ENCODE measurements at regions not wholly inside any gene's neighbourhood (a gene's known extent, or its start where the extent isn't known, plus 50 kb on each side); places are given as distances from the start of the nearest gene placed in this dataset.
"Not testable (repeated sequence)": the region's sequence is repeated elsewhere in the genome, so short reads cannot be mapped to it uniquely, and the experiment has no call there.

- DNase-seq, result peak in 1 of 2 experiments; percentile 4
These were observed 303.9 kb upstream of the MAP3K7 start for GRCh38 chr6:90890683-90891330.

- no peak for DNase-seq
These were observed 300.9 kb upstream of the MAP3K7 start for GRCh38 chr6:90887764-90888163.

GRCh38 chr6:90885611-90886056 lies 298.8 kb upstream of the MAP3K7 start:
- DNase-seq, result no peak

GRCh38 chr6:90885137-90885536 lies 298.3 kb upstream of the MAP3K7 start:
- not testable (repeated sequence) for DNase-seq

GRCh38 chr6:90877616-90878015 lies 290.7 kb upstream of the MAP3K7 start:
- no peak for DNase-seq

DNA sequence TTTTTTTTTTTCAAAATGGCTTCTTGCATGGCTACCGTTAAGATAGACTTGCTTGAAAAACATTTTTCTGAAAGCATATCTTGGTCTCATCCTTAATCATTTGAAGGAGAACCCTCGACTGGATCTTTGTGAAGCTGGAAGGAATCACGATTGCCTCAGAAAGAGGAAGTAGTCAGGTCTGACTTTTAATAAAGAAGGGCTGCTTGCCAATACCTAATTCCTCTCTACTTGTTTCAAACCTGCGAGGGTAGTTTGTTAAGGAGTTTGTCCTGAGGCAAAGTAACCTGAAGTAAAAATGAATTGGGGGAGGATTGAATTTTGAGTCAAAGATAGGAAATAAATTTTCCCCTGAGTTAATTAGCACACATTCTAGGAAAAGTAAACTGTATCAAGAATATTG lies 288.1 kb upstream of the MAP3K7 start:
- no peak for DNase-seq

- no peak for DNase-seq
These were observed 286.1 kb upstream of the MAP3K7 start for GRCh38 chr6:90872981-90873380.

- DNase-seq, result no peak
These were observed 283.7 kb upstream of the MAP3K7 start for GRCh38 chr6:90870561-90870960.

- no peak for DNase-seq
These were observed 281.8 kb upstream of the MAP3K7 start for GRCh38 chr6:90868656-90869055.

DNA sequence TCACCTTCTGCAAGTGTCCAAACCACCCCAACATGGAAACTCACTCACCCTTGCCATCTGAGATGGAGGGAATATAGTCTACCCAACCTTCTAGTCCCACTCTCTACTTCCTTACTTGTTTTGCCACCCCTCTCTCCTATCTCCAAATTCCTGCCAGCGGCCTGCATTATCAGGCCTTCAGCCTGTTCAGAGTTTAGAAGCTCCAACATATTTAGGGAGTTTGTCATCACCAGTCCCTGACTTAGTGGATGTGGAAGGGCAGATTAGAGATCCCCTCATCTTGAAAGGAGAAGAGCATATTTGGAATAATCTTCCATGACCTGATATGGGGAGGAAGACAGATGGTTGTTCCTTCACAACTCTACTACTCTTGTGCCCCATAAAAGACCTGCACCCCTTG lies 281.4 kb upstream of the MAP3K7 start:
- DNase-seq, result no peak

DNA sequence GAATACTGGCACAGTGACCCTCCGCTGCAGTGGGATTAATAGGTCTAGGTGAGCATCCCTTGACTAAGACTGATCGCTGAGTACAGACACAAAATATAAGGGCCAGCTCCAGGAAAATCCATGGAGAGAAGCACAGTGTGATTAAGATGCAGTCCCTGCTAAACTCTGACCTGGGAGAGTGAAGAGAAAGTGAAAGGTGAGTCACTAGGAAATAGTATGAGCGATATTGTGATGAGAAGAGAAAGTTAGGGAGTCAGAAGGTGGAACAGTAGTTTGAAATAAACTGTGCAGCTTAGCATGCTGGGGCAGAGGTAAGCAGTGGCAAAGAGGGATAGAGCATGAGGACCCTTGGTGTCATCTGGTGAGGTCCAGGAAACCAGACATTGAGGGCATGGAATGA lies 278.6 kb upstream of the MAP3K7 start:
- no peak for DNase-seq

- DNase-seq, result no peak
These were observed 276.2 kb upstream of the MAP3K7 start for GRCh38 chr6:90863043-90863442.

DNA sequence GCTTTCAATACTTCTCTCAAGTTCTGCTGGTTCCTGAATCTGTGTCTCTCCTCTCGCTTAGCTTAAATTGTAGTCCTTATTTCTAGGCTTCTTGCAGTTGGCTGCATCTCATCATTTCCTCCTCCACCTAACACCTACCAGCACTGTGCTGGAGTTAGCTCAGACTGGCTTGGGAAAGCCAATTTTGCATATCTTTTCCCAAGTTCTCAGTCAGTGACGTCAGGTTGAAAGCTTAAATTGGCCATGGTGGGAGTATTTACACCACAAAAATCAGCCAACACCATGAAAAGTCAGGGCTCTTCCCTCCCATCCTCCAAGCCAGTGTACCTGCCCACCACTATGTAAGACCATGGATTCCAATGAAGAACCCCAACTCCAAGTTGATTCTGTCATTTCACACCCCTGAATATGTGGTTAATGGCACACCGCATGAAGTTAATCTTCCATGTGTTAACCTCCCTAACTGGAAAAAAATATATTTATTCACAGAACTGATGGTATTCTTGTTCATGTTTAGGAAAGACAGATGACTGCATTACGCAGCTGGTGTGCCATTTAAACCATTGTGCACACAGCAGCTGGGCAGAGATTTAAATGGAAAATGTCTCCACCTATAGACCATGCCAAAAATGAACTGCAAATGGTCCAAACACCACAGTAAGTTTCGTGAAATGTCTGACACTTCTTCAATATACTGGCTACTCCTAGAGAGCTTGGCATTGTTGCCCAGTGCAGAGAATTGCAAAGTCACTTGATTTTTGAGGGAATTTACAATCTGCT lies 274.1 kb upstream of the MAP3K7 start:
- DNase-seq, result peak in 1 of 2 experiments; percentile 53

DNA sequence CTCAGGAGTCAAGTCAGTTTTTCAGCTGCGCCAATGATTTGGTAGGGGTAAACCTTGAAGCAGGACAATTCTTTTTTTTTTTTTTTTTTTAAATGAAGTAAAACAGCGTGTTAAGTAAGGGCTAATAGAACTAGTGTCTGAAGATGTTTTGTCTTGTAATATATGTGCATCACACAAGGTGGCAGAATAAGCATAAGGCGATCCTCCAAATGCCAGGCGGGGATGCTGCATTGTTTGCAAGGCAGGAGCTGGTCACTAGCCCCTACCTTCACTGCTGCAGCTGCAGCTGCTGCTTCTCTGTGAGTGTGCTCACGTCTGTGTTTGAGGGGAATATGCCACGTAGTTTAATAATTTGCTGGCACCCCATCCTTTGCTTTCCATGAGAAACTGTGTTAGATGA lies 272.7 kb upstream of the MAP3K7 start:
- peak in 1 of 2 experiments; percentile 30 for DNase-seq

DNA sequence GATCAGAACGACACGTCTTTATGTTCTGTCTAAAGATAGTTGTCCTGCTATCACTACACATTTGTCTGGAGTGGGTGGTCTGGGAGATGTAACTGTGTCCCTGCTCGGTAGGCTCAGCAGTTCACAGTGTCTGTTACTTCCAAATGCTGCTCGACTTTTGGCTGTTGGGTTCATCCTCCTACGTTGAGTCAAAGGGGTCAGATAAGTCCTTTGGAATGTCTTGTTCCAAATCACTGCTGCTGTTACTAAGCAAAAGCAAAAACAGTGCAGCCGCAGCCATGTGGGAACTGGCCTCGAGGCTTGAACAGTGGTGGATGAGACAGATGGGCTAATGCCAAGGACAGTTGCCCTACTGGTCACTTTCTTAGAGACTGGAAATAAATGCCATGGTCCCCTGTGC lies 272.2 kb upstream of the MAP3K7 start:
- DNase-seq, result no peak

DNA sequence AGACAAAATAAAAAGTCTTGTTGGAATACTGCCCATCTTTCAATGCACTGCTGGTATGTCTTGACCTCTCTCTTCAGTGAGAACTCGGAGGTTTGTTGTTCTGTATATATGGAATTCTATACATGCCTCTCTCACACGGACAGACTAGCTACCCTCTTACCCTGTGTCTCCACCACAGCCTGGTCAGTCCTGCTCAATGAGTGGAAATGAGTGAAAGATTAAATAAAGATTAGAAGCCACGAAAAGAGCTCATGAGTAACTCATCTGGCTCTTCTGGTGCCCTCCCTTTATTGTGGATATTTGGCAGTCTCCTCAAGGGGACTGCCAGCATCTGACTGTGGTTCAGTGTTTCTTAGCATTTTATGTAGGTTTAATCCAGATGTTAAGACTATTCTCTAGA lies 262.8 kb upstream of the MAP3K7 start:
- peak in 1 of 2 experiments; percentile 16 for DNase-seq

DNA sequence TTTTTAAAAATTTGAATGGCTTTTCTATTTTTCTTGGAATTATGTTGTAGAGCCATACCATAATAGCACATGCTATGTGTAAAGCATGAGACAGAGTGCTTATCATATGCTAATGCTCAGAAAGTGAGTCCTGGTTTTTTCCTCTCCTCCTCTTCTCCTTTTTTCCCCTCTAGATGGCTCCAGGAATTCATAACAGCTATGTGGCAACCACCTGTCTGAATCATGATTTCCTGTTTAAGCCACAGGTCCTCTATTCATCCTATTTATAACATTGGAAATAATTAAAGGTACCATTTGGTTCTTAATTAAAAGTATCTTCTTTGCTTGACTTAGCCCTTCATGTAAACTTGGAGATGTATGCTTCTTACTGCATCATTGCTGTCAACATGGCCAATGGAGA lies 260.0 kb upstream of the MAP3K7 start:
- peak in 1 of 2 experiments; percentile 17 for DNase-seq

- no peak for DNase-seq
These were observed 248.8 kb upstream of the MAP3K7 start for GRCh38 chr6:90835596-90836212.

- no peak for DNase-seq
These were observed 242.4 kb upstream of the MAP3K7 start for GRCh38 chr6:90829311-90829710.

DNA sequence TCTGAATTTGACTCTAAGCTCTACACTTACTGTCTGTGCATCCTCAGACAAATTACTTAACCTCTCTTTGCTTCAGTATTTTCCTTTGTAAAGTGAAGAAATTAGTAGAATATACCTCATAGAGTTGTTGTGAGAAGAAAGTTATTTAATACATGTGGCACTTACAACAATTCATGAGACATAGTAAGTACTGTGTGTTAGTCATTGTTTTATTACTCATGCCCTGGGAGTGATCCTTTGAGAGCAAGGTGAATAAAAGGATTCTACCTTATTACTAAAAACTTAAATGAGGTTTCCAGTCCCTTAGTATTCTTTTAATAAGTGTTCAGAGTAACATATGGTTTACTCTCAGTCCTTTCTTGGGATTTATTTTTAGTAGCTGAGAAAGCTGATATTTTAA lies 233.6 kb upstream of the MAP3K7 start:
- DNase-seq, result no peak

DNA sequence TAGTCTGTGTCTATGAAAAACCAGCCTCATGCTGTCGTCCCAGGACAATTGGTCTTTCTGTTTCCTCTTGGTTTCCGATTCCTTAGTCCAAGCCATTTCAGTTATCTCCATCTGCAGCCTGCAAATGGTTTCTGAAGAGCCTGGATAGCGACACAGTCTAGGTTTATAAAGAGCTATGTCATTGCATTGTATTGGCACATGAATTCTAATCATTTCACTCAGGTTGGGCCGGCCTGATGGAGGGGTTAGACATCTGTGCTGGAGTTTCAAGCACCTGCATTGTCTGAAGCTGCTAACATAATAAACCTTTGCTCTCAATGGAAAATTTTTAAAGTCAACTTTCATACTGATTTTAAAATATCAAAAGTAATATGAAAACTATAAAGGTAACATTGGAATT lies 232.6 kb upstream of the MAP3K7 start:
- peak in 1 of 2 experiments; percentile 49 for DNase-seq

DNA sequence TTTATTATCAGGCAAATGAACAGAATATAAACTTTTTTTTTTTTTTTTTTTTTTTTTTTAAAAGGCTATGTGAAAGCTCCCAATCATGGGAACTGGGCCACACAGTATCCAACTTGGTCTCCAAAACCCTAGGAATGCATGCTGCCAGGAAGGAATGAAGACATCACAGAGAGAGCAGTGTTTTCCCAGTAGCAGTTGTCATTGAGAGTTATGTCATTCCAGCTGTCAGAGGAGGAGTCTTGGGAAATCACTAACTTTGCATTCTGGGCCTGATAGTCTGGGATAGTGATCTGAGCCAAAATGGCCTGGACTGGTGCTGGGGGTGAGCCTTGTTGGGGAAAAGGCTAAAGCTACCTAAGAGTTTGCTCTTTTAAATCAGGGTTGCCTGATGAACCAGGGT lies 231.3 kb upstream of the MAP3K7 start:
- DNase-seq, result no peak

DNA sequence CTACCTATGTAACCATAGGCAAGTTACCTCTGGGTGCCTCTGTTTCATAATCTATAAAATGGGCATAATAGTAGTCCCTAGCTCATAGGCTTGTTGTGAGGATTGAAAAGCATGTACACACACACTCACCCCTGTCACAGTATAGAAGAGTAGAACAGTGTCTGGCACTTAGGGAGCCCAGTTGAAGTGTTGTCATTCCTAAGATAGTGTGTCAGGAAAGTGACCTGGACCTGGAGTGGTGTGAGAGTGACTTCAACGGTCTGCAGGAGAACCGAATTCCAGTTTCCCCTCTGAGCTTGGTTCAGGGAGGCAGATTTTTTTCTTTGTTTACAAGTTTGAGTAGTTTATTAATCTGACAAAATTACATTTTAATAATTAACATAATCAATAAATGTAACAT lies 229.9 kb upstream of the MAP3K7 start:
- DNase-seq, result no peak

DNA sequence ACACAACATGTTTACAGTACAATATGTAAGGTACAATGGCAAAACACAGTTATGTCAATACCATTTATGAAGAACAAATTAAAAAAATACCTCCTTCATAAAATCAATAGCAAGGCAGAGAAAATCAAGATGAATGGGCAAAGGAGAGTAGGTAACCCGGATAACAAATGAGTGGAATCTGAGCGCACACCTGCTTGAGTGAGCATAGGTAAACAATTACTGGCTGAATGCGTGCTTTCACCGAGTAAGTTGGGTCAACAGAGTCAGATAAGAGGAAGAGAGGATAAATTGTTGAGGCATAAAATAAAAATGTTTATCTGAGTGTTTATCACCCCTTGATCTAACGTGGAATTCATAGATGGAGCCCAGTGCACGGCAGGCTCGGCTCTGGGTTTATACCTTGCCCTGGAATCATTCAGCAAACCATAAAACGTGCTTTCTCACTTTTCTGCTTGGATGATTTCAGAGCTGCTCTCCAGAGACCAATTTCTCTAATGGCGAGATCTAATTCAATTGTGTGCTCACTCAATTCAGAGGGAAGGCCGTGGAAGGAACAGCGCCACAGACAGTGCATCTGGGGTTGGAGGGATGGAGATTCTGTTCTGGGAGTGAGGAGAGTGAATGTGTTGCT lies 224.8 kb upstream of the MAP3K7 start:
- no peak for DNase-seq
